Subcutaneous abdominal adipose tissue (tissue), 5 donors: ENCODE measurements at regions not wholly inside any gene's neighbourhood (a gene's known extent, or its start where the extent isn't known, plus 50 kb on each side); places are given as distances from the start of the nearest gene placed in this dataset.

ENCODE experiments used
- H3K27ac ChIP-seq: one replicate; pipeline ENCODE4 v1.7.0; 2013; ENCODE audit warnings: low read depth, mild to moderate bottlenecking, inconsistent platforms, low read length, moderate library complexity
- H3K27me3 ChIP-seq, 5 donors: one replicate each; pipeline ENCODE4 v1.7.0; 2013; ENCODE audit warnings: low read length in 5 of 5, inconsistent platforms in 1 of 5; ENCODE audit not compliant: control insufficient read depth in 5 of 5, insufficient read depth in 4 of 5
- H3K36me3 ChIP-seq, 5 donors: one replicate each; pipeline ENCODE4 v1.7.0; 2013; ENCODE audit warnings: low read length in 5 of 5; ENCODE audit not compliant: control insufficient read depth in 5 of 5, insufficient read depth in 5 of 5
- H3K4me1 ChIP-seq, 5 donors: one replicate each; pipeline ENCODE4 v1.7.0; 2013; ENCODE audit warnings: low read length in 5 of 5, mild to moderate bottlenecking in 3 of 5, moderate library complexity in 1 of 5; ENCODE audit not compliant: control insufficient read depth in 5 of 5, insufficient read depth in 5 of 5
- H3K4me3 ChIP-seq, 5 donors: one replicate each; pipeline ENCODE4 v1.7.0; 2013; ENCODE audit warnings: low read length in 5 of 5, low read depth in 1 of 5
- H3K9ac ChIP-seq, 5 donors: one replicate each; pipeline ENCODE4 v1.7.0; 2013; ENCODE audit warnings: low read length in 5 of 5, mild to moderate bottlenecking in 4 of 5, moderate library complexity in 3 of 5
- H3K9me3 ChIP-seq, 5 donors: one replicate each; pipeline ENCODE4 v1.7.0; 2013; ENCODE audit warnings: low read length in 5 of 5; ENCODE audit not compliant: control insufficient read depth in 5 of 5
- donor health status: healthy.
- donor health status: healthy.
- donor health status: healthy.
- donor health status: healthy.
- donor health status: healthy.

DNA sequence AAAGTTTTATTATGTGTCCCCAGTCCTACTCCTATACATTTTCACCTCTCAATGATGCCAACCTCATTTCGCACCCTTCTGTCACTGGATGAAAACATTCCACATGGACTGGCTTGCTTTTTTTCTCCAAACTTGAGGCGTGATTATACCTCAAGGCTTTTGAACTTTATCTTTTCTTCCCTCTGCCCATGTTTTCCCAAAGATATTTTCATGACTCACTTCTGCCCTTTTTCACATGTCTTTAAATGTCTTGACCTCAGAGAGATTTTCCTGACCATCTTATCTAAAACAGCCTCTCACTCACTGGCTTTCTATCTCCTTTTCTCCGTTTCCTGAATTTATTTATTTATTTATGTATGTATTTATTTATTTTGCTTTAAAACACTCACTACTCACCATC lies 659.0 kb downstream of the PTPRC start:
- Histone ChIP-seq H3K27me3 (no peaks in the 10 kb centered on the region), H3K36me3 (no peaks in the 10 kb centered on the region)

GRCh38 chr1:199298825-199299224 lies 660.0 kb downstream of the PTPRC start:
- Histone ChIP-seq H3K36me3 (no peaks in the 10 kb centered on the region), H3K9me3 (no peaks in the 10 kb centered on the region), H3K4me3 (no peak overlapping the region), H3K27me3 (no peaks in the 10 kb centered on the region), H3K4me1 (no peaks in the 10 kb centered on the region), H3K9ac (no peak overlapping the region), H3K27ac (no peak overlapping the region)

More for the DNA sequence above, 659.0 kb downstream of the PTPRC start:
- Histone ChIP-seq H3K9ac (no peak overlapping the region), H3K9me3 (no peaks in the 10 kb centered on the region), H3K4me3 (no peak overlapping the region), H3K4me1 (no peaks in the 10 kb centered on the region), H3K27ac (no peak overlapping the region)

- H3K4me3 ChIP-seq, result no peak overlapping the region
These were observed 662.8 kb downstream of the PTPRC start for GRCh38 chr1:199301472-199302217.

GRCh38 chr1:199302554-199302953 lies 663.7 kb downstream of the PTPRC start:
- Histone ChIP-seq H3K4me1 (no peaks in the 10 kb centered on the region), H3K9me3 (no peaks in the 10 kb centered on the region), H3K4me3 (no peak overlapping the region), H3K9ac (no peak overlapping the region), H3K27ac (no peak overlapping the region), H3K36me3 (no peaks in the 10 kb centered on the region), H3K27me3 (no peaks in the 10 kb centered on the region)

More at GRCh38 chr1:199301472-199302217, 662.8 kb downstream of the PTPRC start:
- Histone ChIP-seq H3K27ac (no peak overlapping the region), H3K27me3 (no peaks in the 10 kb centered on the region), H3K4me1 (no peaks in the 10 kb centered on the region), H3K9ac (no peak overlapping the region), H3K9me3 (no peaks in the 10 kb centered on the region), H3K36me3 (no peaks in the 10 kb centered on the region)

DNA sequence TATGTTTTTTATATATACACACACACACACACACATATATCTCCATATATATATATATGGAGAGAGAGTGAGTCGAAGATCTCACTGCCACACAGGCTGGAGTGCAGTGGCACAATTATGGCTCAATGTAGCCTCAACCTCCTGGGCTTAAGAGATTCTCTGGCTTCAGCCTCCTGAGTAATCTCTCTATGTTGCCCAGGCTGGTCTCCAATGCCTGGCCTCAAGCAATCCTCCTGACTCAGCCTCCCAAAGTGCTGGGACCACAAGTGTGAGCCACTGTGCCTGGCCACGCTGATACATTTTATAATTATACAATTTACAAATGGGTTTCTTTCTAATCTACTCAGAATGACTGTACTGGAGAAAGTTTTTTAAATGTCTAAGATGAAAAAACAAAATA lies 664.2 kb downstream of the PTPRC start:
- Histone ChIP-seq H3K9ac (no peak overlapping the region), H3K27me3 (no peaks in the 10 kb centered on the region)

GRCh38 chr1:199305053-199305452 lies 666.2 kb downstream of the PTPRC start:
- Histone ChIP-seq H3K9ac (no peak overlapping the region), H3K36me3 (no peaks in the 10 kb centered on the region), H3K9me3 (no peaks in the 10 kb centered on the region), H3K27me3 (no peaks in the 10 kb centered on the region), H3K4me1 (no peaks in the 10 kb centered on the region), H3K4me3 (no peak overlapping the region), H3K27ac (no peak overlapping the region)

More for the DNA sequence above, 664.2 kb downstream of the PTPRC start:
- Histone ChIP-seq H3K9me3 (no peaks in the 10 kb centered on the region), H3K36me3 (no peaks in the 10 kb centered on the region), H3K27ac (no peak overlapping the region), H3K4me1 (no peaks in the 10 kb centered on the region), H3K4me3 (no peak overlapping the region)

DNA sequence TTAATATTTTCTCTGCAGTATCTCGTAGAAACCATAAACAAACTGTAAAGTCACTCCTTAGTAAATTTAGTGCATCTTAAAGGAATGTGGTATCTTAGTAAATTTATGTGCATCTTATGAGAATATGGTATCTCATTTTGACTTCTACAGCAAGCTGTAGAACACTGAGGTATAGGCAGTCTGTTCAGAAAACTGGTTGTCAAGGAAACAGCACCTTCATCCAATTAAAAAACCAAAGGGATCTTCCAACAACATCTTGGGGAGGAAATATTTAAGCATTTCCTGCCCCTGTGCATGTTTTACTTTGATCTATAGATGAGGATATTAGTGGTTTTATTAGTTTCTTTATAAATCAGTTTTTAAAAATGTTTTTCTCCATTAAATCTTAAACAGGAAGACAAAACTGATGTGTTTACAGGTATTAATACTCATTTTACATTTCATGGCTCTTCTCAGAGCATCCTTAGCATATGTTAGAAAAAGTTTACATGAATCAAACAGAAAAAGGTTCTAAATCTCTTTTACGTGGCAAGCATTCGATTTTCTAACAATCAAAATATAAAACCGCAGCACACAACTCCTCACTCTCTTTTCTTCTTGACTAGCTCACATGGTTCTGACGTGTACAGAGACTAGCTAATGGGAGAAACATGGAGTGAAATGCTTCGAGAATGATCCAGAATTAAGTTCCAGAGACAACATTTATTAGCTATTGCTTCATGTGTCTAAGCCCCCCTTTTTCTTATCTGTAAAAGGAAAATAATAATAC lies 668.8 kb downstream of the PTPRC start:
- no peak overlapping the region for H3K9ac ChIP-seq
- H3K4me1 ChIP-seq, result no peaks in the 10 kb centered on the region
- no peaks in the 10 kb centered on the region for H3K9me3 ChIP-seq
- H3K27ac ChIP-seq, result no peak overlapping the region
- H3K4me3 ChIP-seq, result no peak overlapping the region
- no peaks in the 10 kb centered on the region for H3K27me3 ChIP-seq
- H3K36me3 ChIP-seq, result no peaks in the 10 kb centered on the region

GRCh38 chr1:199308349-199308846 lies 669.6 kb downstream of the PTPRC start:
- Histone ChIP-seq H3K4me3 (no peak overlapping the region), H3K27ac (no peak overlapping the region), H3K4me1 (no peaks in the 10 kb centered on the region), H3K27me3 (no peaks in the 10 kb centered on the region), H3K9ac (no peak overlapping the region), H3K36me3 (no peaks in the 10 kb centered on the region), H3K9me3 (no peaks in the 10 kb centered on the region)

DNA sequence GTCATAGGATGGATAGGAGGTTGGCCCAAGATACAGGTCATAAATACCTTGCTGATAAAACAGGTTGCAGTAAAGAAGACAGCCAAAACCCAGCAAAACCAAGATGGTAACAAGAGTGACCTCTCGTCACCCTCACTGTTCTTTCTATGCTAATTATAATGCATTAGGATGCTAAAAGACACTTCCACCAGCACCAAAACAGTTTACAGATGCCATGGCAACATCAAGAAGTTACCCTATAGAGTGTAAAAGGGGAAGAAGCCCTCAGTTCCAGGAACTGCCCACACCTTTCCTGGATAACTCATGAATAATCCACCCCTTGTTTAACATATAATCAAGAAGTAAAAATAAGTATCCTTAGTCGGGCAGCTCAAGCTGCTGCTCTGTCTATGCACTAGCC lies 671.9 kb downstream of the PTPRC start:
- Histone ChIP-seq H3K4me1 (no peaks in the 10 kb centered on the region), H3K27ac (no peak overlapping the region), H3K36me3 (no peaks in the 10 kb centered on the region), H3K27me3 (no peaks in the 10 kb centered on the region), H3K9ac (no peak overlapping the region), H3K4me3 (no peak overlapping the region), H3K9me3 (no peaks in the 10 kb centered on the region)
